A673 (cell line): ENCODE measurements at regions not wholly inside any gene's neighbourhood (a gene's known extent, or its start where the extent isn't known, plus 50 kb on each side); places are given as distances from the start of the nearest gene placed in this dataset.
A peak's percentile ranks its signal among the peaks of the same experiment; 100 is the strongest.
"Not testable (repeated sequence)": the region's sequence is repeated elsewhere in the genome, so short reads cannot be mapped to it uniquely, and the experiment has no call there.

ENCODE experiments used
- BruUV-seq: library from RNA; stranded (reverse); fragments of 400-500 nt; replicated peaks from 2 replicates; lab custom pipeline; 2021; lab: Mats Ljungman, UMichigan
- CTCF ChIA-PET: fragments of 300-600 bp; sonication (Branson Sonifier 250); formaldehyde crosslinking; loops from one replicate; lab custom pipeline; 2022; ENCODE audit warnings: antibody characterized with exemption; lab: Charles Lee
- POLR2A ChIA-PET: fragments of 300-600 bp; sonication (Branson Sonifier 250); formaldehyde crosslinking; loops from one replicate; lab custom pipeline; 2022; ENCODE audit warnings: antibody characterized with exemption; ENCODE audit not compliant: low non-redundant PET; lab: Charles Lee
- DNase-seq: peaks from one replicate; pipeline ENCODE4 v3.0.0-alpha.2; 2015; ENCODE audit warnings: low spot score
- H3K27ac ChIP-seq: fragments of 200-600 bp; sonication (generic); 2 replicates; pipeline ENCODE4 v1.5.1; 2016; ENCODE audit warnings: mixed run types, low read depth, mild to moderate bottlenecking, mixed read lengths, antibody characterized with exemption, low read length; ENCODE audit not compliant: poor library complexity, severe bottlenecking
- H3K27me3 ChIP-seq: fragments of 200-600 bp; sonication (generic); replicated peaks from 2 replicates; pipeline ENCODE4 v1.6.1; 2017; ENCODE audit warnings: mixed run types, low read depth, mild to moderate bottlenecking, mixed read lengths, antibody characterized with exemption, low read length; ENCODE audit not compliant: insufficient read depth, poor library complexity
- H3K36me3 ChIP-seq: fragments of 200-600 bp; sonication (generic); 2 replicates; pipeline ENCODE4 v1.6.1; 2016; ENCODE audit warnings: mixed run types, mild to moderate bottlenecking, mixed read lengths, antibody characterized with exemption, low read length; ENCODE audit not compliant: insufficient read depth, poor library complexity, severe bottlenecking
- H3K4me1 ChIP-seq: fragments of 200-600 bp; sonication (generic); 2 replicates; pipeline ENCODE4 v1.6.1; 2017; ENCODE audit warnings: mixed run types, mild to moderate bottlenecking, mixed read lengths, antibody characterized with exemption, low read length; ENCODE audit not compliant: insufficient read depth, poor library complexity, severe bottlenecking
- H3K4me3 ChIP-seq: fragments of 200-600 bp; sonication (generic); 2 replicates; pipeline ENCODE4 v1.5.1; 2016; ENCODE audit warnings: low read depth, mixed run types, mild to moderate bottlenecking, mixed read lengths, low read length; ENCODE audit not compliant: poor library complexity, severe bottlenecking
- H3K9me3 ChIP-seq: fragments of 200-600 bp; sonication (generic); 2 replicates; pipeline ENCODE4 v1.6.1; 2016; ENCODE audit warnings: mixed run types, low read depth, mild to moderate bottlenecking, mixed read lengths, antibody characterized with exemption, low read length; ENCODE audit not compliant: poor library complexity, severe bottlenecking
- EZH2 ChIP-seq: fragments of 200-600 bp; sonication (generic); IDR thresholded peaks from 2 replicates; pipeline ENCODE4 v1.6.1; 2017; ENCODE audit warnings: borderline replicate concordance, low read depth, mild to moderate bottlenecking, mixed read lengths, antibody characterized with exemption, low read length; ENCODE audit not compliant: poor library complexity, severe bottlenecking
- intact Hi-C: fragments of 100-400 bp; cut with micrococcal nuclease; formaldehyde crosslinking; loops from one replicate; pipeline ENCODE4 v1.10.0; 2022; ENCODE audit not compliant: unreplicated experiment
- TF ChIP-seq, protein P1 (sequence below): fragments of 300-800, 200-600 bp; sonication (generic); conservative IDR thresholded peaks from 2 replicates; pipeline ENCODE4 v1.5.1; 2017; ENCODE audit warnings: low read depth, mild to moderate bottlenecking, antibody characterized with exemption, low read length, moderate library complexity, mixed read lengths

DNA sequence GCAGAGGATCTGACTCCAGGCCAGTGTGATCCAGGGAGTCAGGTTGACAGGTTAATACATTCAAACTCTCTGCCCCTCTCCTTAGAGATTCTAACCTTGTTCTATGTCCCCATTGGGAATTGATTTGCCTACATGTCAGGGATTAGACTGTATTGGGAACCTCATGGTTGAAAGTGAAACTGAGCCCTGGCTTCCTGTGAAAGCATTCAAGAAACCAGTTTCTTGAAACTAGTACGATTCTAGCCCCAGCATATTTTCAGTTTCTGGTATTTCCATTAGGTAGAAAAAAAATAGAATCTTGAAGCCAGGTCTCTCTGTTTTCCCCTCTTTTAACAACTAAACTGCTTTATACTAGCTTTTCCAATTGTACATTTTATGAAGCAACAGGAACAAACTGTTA lies 140.4 kb upstream of the ABI3BP start:
- no peak overlapping the region for H3K27ac ChIP-seq
- H3K4me1 ChIP-seq = no peaks in the 10 kb centered on the region
- H3K27me3 ChIP-seq = peaks cover 67% of the 10 kb centered on the region
- H3K36me3 ChIP-seq = no peaks in the 10 kb centered on the region
- no peak for DNase-seq
- TF ChIP-seq, protein P1, sequence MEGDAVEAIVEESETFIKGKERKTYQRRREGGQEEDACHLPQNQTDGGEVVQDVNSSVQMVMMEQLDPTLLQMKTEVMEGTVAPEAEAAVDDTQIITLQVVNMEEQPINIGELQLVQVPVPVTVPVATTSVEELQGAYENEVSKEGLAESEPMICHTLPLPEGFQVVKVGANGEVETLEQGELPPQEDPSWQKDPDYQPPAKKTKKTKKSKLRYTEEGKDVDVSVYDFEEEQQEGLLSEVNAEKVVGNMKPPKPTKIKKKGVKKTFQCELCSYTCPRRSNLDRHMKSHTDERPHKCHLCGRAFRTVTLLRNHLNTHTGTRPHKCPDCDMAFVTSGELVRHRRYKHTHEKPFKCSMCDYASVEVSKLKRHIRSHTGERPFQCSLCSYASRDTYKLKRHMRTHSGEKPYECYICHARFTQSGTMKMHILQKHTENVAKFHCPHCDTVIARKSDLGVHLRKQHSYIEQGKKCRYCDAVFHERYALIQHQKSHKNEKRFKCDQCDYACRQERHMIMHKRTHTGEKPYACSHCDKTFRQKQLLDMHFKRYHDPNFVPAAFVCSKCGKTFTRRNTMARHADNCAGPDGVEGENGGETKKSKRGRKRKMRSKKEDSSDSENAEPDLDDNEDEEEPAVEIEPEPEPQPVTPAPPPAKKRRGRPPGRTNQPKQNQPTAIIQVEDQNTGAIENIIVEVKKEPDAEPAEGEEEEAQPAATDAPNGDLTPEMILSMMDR = no peak
- BruUV-seq = no TSS peak
- intact Hi-C loops = no loop called here
- H3K9me3 ChIP-seq = no peaks in the 10 kb centered on the region
- POLR2A ChIA-PET = no interaction called here
- CTCF ChIA-PET = interaction anchor here (0.6 kb wide), 1 partner anchor 825 kb away, joined by 3 read pairs; no protein-coding TSS in a partner anchor
- no peak overlapping the region for H3K4me3 ChIP-seq

DNA sequence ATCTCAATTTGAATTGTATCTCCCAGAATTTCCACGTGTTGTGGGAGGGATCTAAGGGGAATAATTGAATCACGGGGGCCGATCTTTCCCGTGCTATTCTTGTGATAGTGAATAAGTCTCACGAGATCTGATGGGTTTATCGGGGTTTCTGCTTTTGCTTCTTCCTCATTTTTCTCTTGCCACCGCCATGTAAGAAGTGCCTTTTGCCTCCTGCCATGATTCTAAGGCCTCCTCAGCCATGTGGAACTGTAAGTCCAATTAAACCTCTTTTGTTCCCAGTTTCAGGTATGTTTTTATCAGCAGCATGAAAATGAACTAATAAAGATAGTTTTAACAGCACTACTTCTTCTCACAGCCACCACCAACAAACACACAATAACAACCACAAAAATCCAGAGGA lies 140.0 kb upstream of the ABI3BP start:
- H3K36me3 ChIP-seq, H3K4me3 ChIP-seq, H3K4me1 ChIP-seq, POLR2A ChIA-PET, intact Hi-C loops, H3K9me3 ChIP-seq, H3K27ac ChIP-seq, BruUV-seq, DNase-seq: not testable (repeated sequence)
- H3K27me3 ChIP-seq = peaks cover 67% of the 10 kb centered on the region
- CTCF ChIA-PET = interaction anchor here (0.6 kb wide), 1 partner anchor 825 kb away, joined by 3 read pairs; no protein-coding TSS in a partner anchor

DNA sequence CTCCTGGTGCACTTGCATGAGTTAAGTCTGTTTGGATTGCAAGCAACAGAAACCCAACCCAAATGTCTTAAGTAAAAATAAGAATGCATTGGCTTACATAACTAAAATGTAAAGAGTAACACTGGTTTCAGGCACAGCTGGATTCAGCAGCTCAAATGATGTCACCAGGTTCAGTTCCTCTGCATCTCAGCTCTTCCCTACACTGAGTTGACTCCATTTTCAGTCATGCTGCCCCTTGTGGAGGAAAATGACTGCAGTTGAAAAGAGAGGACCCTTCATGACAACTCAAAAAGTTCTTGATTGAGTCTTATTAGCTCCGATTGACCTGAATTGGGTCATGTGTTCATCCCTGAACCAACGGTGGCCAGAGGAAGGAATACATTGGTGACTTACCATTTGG lies 138.5 kb upstream of the ABI3BP start:
- DNase-seq = peak; percentile 10
- no peak for TF ChIP-seq EZH2
- TF ChIP-seq, protein P1 = peak; percentile 41
- no TSS peak for BruUV-seq
- Histone ChIP-seq H3K4me3 (no peak overlapping the region), H3K9me3 (no peaks in the 10 kb centered on the region), H3K4me1 (no peaks in the 10 kb centered on the region), H3K27me3 (peaks cover 69% of the 10 kb centered on the region), H3K27ac (no peak overlapping the region), H3K36me3 (no peaks in the 10 kb centered on the region)
- CTCF ChIA-PET = no interaction called here
- intact Hi-C loops = no loop called here
- POLR2A ChIA-PET = no interaction called here

DNA sequence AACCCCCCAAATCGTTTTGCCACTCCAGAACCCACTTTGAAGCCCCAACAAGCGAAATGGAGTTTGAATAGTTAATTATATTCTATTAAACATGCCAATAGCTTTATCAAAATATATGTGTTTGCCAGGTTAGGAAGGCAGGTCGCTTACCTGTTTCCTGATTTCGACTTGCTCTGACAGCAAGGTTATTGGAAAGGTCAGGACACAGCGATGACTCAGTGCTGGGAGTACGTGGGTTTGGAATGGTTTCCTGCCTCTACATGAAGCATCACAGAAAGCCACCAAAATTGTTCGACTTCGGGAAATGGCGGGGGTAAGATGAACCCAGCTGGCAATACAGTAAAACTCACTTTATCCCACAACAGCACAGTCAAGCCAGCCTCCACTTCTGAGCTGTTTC lies 135.6 kb upstream of the ABI3BP start:
- DNase-seq = no peak
- ChIA-PET POLR2A (no interaction called here), CTCF (no interaction called here)
- no peak overlapping the region for H3K4me3 ChIP-seq
- TF ChIP-seq, protein P1 = no peak
- peak; percentile 36 for TF ChIP-seq EZH2
- no peaks in the 10 kb centered on the region for H3K36me3 ChIP-seq
- intact Hi-C loops = no loop called here
- H3K27me3 ChIP-seq = peaks cover 78% of the 10 kb centered on the region
- H3K4me1 ChIP-seq = no peaks in the 10 kb centered on the region
- H3K9me3 ChIP-seq = no peaks in the 10 kb centered on the region
- no peak overlapping the region for H3K27ac ChIP-seq
- BruUV-seq = no TSS peak
